WTC11 (cell line): ENCODE measurements at regions not wholly inside any gene's neighbourhood (a gene's known extent, or its start where the extent isn't known, plus 50 kb on each side); places are given as distances from the start of the nearest gene placed in this dataset.

Experiments
- ATF2 ChIP-seq: sonication (generic); formaldehyde crosslinking; IDR thresholded peaks from 2 replicates; pipeline ENCODE4 v1.8.1; 2022; ENCODE audit warnings: low read depth, missing genetic modification reagents, borderline replicate concordance
- CREB1 ChIP-seq: sonication (generic); formaldehyde crosslinking; IDR thresholded peaks from 2 replicates; pipeline ENCODE4 v1.8.0; 2023; ENCODE audit warnings: mild to moderate bottlenecking, missing genetic modification reagents
- CTCF ChIP-seq: fragments of 200-600 bp; IDR thresholded peaks from 2 replicates; pipeline ENCODE4 v1.8.0; 2022; ENCODE audit warnings: antibody characterized with exemption
- IRF1 ChIP-seq: sonication (generic); formaldehyde crosslinking; IDR thresholded peaks from 2 replicates; pipeline ENCODE4 v1.8.0; 2023; ENCODE audit warnings: missing genetic modification reagents
- RORB ChIP-seq: fragments of 250-450 bp; sonication (Bioruptor Pico); IDR thresholded peaks from 2 replicates; pipeline ENCODE4 v1.9.0; 2021; ENCODE audit warnings: mild to moderate bottlenecking
- TEAD4 ChIP-seq: sonication (generic); formaldehyde crosslinking; IDR thresholded peaks from 2 replicates; pipeline ENCODE4 v1.8.0; 2022; ENCODE audit warnings: mild to moderate bottlenecking, missing genetic modification reagents
- TP53 ChIP-seq: sonication (generic); formaldehyde crosslinking; IDR thresholded peaks from 2 replicates; pipeline ENCODE4 v1.8.1; 2023; ENCODE audit warnings: mild to moderate bottlenecking, missing genetic modification reagents

GRCh38 chr2:57602733-57603132 is 443.9 kb upstream of the VRK2 start:
- TF ChIP-seq CTCF (no peak), CREB1 (no peak), ATF2 (no peak), IRF1 (CRISPR knock-in tag) (no peak), RORB (no peak), TEAD4 (CRISPR knock-in tag) (no peak), TP53 (CRISPR knock-in tag) (no peak)
